Lower leg skin (tissue), 4 donors: ENCODE measurements at regions not wholly inside any gene's neighbourhood (a gene's known extent, or its start where the extent isn't known, plus 50 kb on each side); places are given as distances from the start of the nearest gene placed in this dataset.

ENCODE experiments used
- DNase-seq, 2 donors: peaks; one replicate each; pipeline ENCODE4 v3.0.0-alpha.2; 2019; ENCODE audit warnings: low spot score in 2 of 2
- H3K4me3 ChIP-seq: fragments of 200-600 bp; sonication (generic); 2 replicates; pipeline ENCODE4 v1.5.1; 2017; ENCODE audit warnings: mild to moderate bottlenecking, low read depth; ENCODE audit not compliant: poor library complexity, severe bottlenecking
- CTCF ChIP-seq, 3 donors: fragments of 450-650 bp; IDR thresholded peaks; one replicate each; pipeline ENCODE4 v1.5.1; 2016; ENCODE audit warnings: antibody characterized with exemption in 3 of 3, mild to moderate bottlenecking in 3 of 3, moderate library complexity in 2 of 3
- POLR2A ChIP-seq, 2 donors: fragments of 450-650 bp; IDR thresholded peaks; one replicate each; pipeline ENCODE4 v1.6.1; 2016 to 2017; ENCODE audit warnings: antibody characterized with exemption in 2 of 2, mild to moderate bottlenecking in 1 of 2, moderate library complexity in 1 of 2
- WGBS, 2 donors: methylation state at CpG; one replicate each; pipeline ENCODE4 v1.1.5; 2018; 5-methylcytosine and 5-hydroxymethylcytosine counted together
- intact Hi-C: fragments of 100-400 bp; cut with DNase I; formaldehyde crosslinking; loops from one replicate; pipeline ENCODE4 v1.15.0; 2023; ENCODE audit warnings: low total_unique reads

- 50 to 59% methylated on average over 4 of the region's 4 CpGs for WGBS, 2 donors
- TF ChIP-seq POLR2A (IDR thresholded peaks at IDR 0.05): no peak
- no peak overlapping the region for H3K4me3 ChIP-seq
- no peak for DNase-seq
- intact Hi-C loops: no loop called here
Measured at GRCh38 chr1:73803380-73803779, 394.6 kb downstream of the LRRIQ3 start.

GRCh38 chr1:73801912-73802429 is 396.0 kb downstream of the LRRIQ3 start:
- H3K4me3 ChIP-seq: no peak overlapping the region
- DNase-seq: no peak
- TF ChIP-seq CTCF (IDR thresholded peaks at IDR 0.05) (no peak), POLR2A (IDR thresholded peaks at IDR 0.05) (no peak)
- intact Hi-C loops: no loop called here
- WGBS, 2 donors: 23 to 27% methylated on average over 1 of the region's 1 CpG

- WGBS, 2 donors: 45 to 49% methylated on average over 2 of the region's 2 CpGs
- no peak overlapping the region for H3K4me3 ChIP-seq
- no peak for DNase-seq
- TF ChIP-seq POLR2A (IDR thresholded peaks at IDR 0.05) (no peak), CTCF (IDR thresholded peaks at IDR 0.05) (no peak)
- intact Hi-C loops: no loop called here
Measured at GRCh38 chr1:73800376-73800775, 397.6 kb downstream of the LRRIQ3 start.

GRCh38 chr1:73789965-73790364 is 408.0 kb downstream of the LRRIQ3 start:
- no peak overlapping the region for H3K4me3 ChIP-seq
- no peak for TF ChIP-seq CTCF (IDR thresholded peaks at IDR 0.05)
- no peak for DNase-seq
- intact Hi-C loops: no loop called here

GRCh38 chr1:73784026-73784425 is 413.9 kb downstream of the LRRIQ3 start:
- intact Hi-C loops: no loop called here
- WGBS, 2 donors: 74 to 82% methylated on average over 2 of the region's 2 CpGs
- no peak for DNase-seq
- no peak overlapping the region for H3K4me3 ChIP-seq
- no peak for TF ChIP-seq POLR2A (IDR thresholded peaks at IDR 0.05)
- TF ChIP-seq CTCF (IDR thresholded peaks at IDR 0.05): no peak

- no peak for DNase-seq
- intact Hi-C loops: no loop called here
- 67 to 69% methylated on average over 6 of the region's 6 CpGs for WGBS, 2 donors
- no peak for TF ChIP-seq CTCF (IDR thresholded peaks at IDR 0.05)
- TF ChIP-seq POLR2A (IDR thresholded peaks at IDR 0.05): no peak
- H3K4me3 ChIP-seq: no peak overlapping the region
Measured at GRCh38 chr1:73783352-73783751, 414.6 kb downstream of the LRRIQ3 start.
